SK-N-MC (cell line): ENCODE measurements at regions not wholly inside any gene's neighbourhood (a gene's known extent, or its start where the extent isn't known, plus 50 kb on each side); places are given as distances from the start of the nearest gene placed in this dataset.

Experiments
- EZH2 ChIP-seq: fragments of 200-600 bp; sonication (generic); IDR thresholded peaks from one replicate; pipeline ENCODE4 v1.6.1; 2017; ENCODE audit warnings: antibody characterized with exemption
- FOXP2 ChIP-seq: optimal IDR thresholded peaks from 2 replicates; pipeline ENCODE3; 2011; ENCODE audit warnings: mild to moderate bottlenecking, moderate library complexity; ENCODE audit not compliant: insufficient read depth; ENCODE audit errors: extremely low read length, control extremely low read depth
- POLR2AphosphoS5 ChIP-seq: IDR thresholded peaks from 2 replicates; pipeline ENCODE4 v1.6.1; 2012; ENCODE audit warnings: mild to moderate bottlenecking, low read depth, low read length, borderline replicate concordance

GRCh38 chr2:11977766-11978524 lies 231.5 kb downstream of the LPIN1 start:
- no peak for TF ChIP-seq POLR2AphosphoS5
- TF ChIP-seq EZH2: no peak
- no peak for TF ChIP-seq FOXP2
